ENCODE measurements at regions not wholly inside any gene's neighbourhood (a gene's known extent, or its start where the extent isn't known, plus 50 kb on each side); places are given as distances from the start of the nearest gene placed in this dataset.
"Not testable (repeated sequence)": the region's sequence is repeated elsewhere in the genome, so short reads cannot be mapped to it uniquely, and the experiment has no call there.

DNA sequence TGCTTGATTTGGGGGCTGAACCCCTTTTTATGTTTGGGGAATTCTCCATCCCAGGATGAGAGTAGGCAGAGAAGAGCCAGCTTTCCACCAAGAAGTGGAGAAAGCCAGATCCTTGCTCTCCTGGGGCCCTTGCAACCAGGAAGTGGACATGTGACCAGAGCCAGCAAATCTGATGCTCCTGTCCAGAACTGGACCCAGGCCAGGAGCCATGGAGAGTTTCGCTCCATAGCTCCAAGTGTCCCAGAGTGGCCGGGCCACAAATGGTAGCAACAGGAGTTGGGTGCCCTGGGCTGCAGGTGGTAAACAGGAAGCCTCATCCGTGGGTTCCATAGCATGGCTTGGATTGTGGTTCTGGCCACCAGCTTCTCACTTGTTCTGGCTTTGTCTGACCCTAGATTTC, 93.9 kb upstream of the CD82 start:
- intact Hi-C loops (cut with DNase I): no loop called here
- no peak for ATAC-seq
- DNase-seq: no peak

GRCh38 chr11:44472916-44473315, 92.5 kb upstream of the CD82 start:
- intact Hi-C loops (cut with DNase I): no loop called here
- no peak for DNase-seq
- no peak for ATAC-seq

DNA sequence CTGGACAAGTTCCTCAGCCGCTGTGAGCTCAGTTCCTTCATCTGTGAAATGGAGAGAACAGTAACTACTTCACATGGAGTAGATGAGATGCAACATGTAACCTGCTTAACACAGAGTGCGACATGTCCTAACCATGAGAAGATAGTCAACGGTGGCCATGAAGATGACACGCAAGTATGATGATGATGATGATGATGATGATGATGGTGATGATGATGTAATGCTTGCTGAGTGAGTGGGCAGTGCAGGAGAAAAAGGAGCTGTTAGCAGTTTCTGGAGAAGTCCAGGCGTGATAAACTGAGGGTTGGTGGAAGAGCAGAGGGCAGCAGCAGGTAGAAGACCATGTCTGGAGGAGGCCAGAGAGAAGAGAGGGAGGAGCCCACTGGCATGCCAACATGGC, 90.8 kb upstream of the CD82 start:
- ATAC-seq: no peak
- DNase-seq: no peak
- intact Hi-C loops (cut with DNase I): no loop called here

DNA sequence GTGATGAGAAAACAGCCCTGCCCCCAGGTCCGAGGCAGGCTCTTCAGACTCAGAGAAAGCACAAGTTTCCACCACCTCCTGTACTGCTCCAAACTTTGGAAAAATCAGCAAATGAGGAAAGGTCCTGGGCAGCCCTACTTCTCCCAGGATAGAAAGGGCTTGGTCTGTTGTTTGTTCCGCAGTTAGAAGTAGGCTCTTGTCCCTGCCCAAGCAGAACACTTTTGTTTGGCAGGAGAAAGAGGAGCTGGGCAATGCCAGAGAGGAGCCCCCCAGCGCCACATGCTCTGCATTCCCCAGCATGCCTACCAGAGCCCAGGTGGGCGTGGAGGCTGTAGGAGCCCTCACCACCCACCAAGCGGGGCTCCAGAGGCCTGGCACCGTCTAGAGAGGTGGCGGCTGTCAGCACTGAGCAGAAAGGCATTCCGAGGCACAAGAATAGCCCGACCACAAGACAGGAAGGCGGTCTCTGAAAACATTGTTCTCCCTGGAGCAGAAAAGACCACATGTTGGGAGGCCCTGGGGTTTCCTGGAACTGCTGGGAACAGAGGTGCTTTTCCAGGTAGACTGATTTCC, 90.3 kb upstream of the CD82 start:
- intact Hi-C loops (cut with DNase I): no loop called here
- DNase-seq: no peak
- peak; percentile 38 to 42 for ATAC-seq

DNA sequence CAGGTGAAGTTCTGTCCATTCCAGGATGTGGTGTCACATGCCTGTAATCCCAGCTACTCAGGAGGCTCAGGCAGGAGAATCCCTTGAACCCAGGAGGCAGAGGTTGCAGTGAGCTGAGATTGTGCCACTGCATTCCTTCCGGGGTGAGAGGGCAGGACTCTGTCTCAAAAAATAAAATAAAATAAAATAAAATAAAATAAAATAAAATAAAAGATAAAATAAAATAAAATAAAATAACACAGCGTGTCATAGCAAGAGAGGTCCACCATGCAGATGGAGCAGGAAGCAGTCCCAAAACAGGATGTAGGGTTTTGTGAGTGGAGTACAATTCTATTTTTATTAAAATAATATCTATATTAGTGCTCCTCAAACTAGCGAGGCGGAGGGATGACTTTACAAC, 83.1 kb upstream of the CD82 start:
- not testable (repeated sequence) for ATAC-seq, DNase-seq
- intact Hi-C loops (cut with DNase I): loop anchor here in 1 of 2 donors (5.0 kb wide), 1 partner anchor 195 kb away; no protein-coding TSS in a partner anchor

DNA sequence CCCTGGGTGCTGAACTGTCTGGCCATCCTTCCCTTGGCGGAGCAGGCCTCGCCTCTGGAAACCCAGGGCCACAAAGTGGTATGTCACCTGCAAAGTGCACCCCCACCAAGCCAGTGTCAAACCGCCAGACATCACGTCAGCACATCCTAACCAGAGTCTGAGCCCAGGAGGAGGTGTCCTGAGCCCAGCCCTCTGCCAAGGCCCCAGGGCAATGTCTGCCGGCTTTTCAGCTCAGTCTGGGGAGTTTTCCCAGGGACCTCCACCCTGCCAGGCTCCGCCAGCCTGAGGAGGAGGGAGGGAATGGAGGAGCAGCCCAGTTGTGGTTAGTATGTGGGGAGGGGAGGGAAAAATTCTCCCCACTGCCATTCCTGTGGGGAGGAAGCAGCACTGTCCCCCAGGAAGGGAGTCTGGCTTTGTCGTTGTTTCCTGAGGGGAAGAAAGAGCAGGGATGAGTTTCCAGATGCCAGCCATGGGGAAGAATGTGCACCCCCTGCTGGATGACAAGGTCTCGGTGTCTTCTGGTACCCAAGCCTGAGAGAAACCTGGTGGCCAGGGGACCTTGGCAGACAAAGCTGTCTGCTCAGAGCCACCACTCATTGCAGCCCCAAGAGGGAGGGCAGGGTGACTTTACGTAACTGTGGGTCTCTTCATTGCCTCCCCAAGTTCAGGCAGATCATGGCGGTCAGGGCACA, 81.4 kb upstream of the CD82 start:
- ATAC-seq: peak; percentile 24 to 41
- intact Hi-C loops (cut with DNase I): loop anchor here in 1 of 2 donors (5.0 kb wide), 1 partner anchor 197 kb away; no protein-coding TSS in a partner anchor
- DNase-seq: no peak

DNA sequence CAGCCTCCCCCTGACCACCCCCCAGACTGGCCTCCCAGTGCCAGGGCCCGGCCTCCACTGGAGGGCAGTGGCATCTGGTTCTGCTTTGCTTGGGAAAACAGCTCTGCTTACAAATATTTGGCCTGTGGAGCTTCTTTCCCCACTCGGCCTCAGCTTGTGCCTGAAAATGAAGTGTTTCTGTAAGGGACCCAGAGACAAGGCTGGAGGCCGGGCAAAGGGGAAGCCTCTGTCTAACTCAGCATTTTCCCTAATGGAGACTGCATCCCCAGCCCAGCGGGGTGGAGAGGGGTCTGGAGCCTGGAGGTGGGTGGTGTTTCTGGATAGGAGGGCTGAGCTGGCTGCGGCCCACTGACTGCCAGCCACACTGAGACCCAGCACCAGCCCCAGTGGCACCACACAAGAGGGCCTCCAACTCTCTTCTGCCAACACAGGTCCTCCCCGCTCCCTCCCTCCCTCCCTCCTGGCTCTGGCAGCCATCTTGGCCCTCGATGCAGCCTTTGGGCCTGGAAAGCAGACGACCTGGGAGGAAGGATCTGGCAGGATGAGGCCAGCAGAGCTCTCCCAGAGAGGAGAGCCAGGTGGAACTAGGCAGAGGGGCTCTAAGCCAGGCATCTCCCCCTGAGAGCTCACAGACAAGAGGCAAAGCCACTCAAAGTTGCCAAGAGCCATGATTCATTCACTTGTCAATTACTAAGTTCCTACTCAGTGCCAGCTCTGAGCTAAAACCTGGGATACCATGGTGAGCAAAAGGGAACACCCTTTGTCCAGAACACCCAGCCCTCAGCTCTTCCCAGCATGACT, 77.1 kb upstream of the CD82 start:
- DNase-seq: no peak
- no peak for ATAC-seq
- intact Hi-C loops (cut with DNase I): no loop called here

GRCh38 chr11:44493383-44493782, 72.1 kb upstream of the CD82 start:
- DNase-seq: no peak

DNA sequence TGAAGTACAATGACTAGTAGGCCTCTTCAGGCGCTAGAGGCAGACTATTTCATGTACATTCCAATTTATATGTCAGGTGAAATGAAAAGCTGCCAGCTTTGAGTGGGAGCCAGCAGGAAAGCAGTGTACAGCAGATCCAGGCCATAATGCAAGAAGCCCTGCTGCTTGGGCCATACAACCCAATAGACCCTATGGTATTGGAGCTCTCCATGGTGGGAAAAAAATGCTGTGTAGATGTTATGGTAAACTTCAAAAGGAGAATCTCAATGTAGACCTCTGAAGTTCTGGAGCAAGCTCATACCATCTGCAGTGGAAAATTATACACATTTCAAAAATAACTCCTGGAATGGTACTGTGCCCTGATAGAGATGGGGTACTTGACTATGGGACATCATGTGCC, 71.5 kb upstream of the CD82 start:
- intact Hi-C loops (cut with DNase I): no loop called here
- ATAC-seq (no peak), DNase-seq (no peak)

More at GRCh38 chr11:44493383-44493782, 72.1 kb upstream of the CD82 start:
- intact Hi-C loops (cut with DNase I): no loop called here
- ATAC-seq: no peak

- intact Hi-C loops (cut with DNase I): no loop called here
- peak in 1 of 2 donors; percentile 55 for ATAC-seq
- DNase-seq: no peak
These were observed 70.7 kb upstream of the CD82 start for GRCh38 chr11:44494785-44495184.

DNA sequence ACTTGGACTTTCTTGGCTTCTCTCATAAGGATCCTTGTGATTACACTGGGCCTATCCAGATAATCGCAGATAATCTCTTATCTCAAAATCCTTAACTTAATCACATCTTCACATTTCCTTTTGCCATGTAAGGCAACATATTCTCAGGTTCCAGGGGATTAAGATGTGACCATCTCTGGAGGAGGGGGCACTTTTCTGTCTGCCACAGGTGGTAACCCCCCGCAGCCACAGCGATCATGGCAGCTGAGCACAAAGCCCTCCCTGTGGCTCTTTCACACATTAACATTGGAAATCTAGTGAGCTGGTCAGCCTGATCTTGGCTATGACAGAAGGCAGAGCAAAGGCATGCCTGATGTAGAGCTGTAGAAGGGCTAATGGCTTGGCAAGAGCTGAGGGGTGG, 69.1 kb upstream of the CD82 start:
- intact Hi-C loops (cut with DNase I): no loop called here
- no peak for DNase-seq
- ATAC-seq: no peak

DNA sequence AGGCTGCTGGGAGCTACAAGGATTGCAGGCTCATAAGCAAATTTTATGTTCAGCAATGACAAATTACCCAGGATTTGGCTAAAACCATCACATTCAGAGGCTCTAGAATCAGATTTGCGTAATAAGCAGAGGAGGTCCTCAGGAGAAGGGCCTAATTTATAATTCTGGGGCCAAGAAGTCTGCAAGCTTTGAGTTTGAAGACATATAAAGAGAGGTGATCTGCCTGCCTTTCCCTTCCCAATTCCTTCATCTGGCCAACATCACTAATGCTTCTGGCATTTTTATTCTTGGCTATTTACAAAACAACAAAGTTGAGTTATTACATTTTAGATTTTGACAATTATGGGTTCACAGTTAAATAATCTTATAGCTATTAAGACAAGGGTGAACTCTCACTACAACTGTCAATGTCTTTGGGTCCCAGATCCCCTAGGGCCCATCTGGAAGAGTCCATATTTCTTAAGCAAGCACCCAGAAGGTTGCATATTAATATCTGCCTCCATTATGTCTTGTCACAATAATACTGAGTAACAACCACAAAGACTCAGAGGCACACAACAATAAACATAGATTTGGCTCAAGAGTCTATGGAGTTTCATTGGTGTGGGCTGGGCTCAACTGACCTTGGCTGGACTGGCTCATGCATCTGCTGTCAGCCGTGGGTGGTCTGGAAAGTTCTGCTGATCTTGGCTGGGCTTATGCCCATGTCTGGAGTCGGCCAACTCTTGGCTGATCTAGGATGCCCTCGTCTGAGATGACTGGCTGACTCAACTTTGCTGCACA, 67.2 kb upstream of the CD82 start:
- ATAC-seq: peak; percentile 23 to 25
- intact Hi-C loops (cut with DNase I): no loop called here
- no peak for DNase-seq

GRCh38 chr11:44502506-44502905, 63.0 kb upstream of the CD82 start:
- DNase-seq: no peak
- intact Hi-C loops (cut with DNase I): no loop called here
- no peak for ATAC-seq

DNA sequence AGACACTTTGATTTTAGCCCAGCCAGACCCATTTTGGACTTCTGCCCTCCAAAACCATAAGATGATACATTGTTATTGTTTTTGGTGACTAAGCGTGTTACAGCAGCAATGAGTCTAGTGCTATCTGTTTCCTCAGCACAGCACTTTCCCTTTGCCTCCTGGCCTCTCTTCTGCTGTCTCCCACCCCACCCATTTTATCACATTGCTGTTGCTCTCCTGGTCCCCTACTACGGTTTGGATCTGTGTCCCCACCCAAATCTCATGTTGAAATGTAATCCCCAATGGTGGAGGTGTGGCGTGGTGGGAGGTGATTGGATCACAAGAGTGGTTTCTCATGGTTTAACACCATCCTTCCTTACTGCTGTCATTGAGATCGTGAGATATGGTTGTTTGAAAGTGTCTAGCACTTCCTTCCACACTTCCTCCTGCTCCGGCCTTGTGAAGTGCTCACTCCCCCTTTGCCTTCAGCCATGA, 59.8 kb upstream of the CD82 start:
- ATAC-seq (no peak), DNase-seq (no peak)
- intact Hi-C loops (cut with DNase I): no loop called here

DNA sequence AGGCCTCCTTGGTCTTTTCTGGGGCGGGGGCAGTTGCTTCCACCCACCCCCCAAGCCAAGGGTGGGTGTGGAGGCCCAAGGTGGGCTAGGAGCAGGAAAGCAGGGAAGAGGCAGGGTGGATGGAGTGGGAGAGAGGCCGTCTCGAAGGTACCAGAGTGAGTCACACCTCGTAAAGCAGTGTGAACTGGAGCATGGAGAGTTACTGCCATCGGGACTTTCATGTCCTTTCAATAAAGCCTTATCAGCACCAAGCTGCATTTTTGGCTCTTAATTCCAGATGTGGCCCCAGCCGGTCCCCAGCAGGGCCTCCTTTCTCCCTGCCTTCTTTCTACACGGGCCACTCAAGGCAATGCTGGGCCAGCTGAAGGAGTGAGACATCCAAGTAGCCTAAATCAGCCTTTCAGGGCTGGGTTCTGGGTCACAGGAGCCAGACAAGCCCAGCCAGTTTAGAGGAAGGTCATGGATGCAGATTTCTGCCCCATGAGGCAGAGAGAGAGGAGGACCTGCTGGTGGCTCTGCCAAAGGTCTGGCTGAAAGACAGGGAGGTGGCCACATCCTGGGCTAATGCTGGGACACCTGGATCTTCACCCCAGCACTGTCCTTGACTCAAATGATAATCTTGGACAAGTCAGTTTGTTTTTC, 59.0 kb upstream of the CD82 start:
- DNase-seq (no peak), ATAC-seq (no peak)
- intact Hi-C loops (cut with DNase I): no loop called here

GRCh38 chr11:44507491-44507890, 58.0 kb upstream of the CD82 start:
- intact Hi-C loops (cut with DNase I): no loop called here
- DNase-seq (no peak), ATAC-seq (no peak)

GRCh38 chr11:44507896-44508445, 57.5 kb upstream of the CD82 start:
- intact Hi-C loops (cut with DNase I): no loop called here
- DNase-seq (no peak), ATAC-seq (no peak)

DNA sequence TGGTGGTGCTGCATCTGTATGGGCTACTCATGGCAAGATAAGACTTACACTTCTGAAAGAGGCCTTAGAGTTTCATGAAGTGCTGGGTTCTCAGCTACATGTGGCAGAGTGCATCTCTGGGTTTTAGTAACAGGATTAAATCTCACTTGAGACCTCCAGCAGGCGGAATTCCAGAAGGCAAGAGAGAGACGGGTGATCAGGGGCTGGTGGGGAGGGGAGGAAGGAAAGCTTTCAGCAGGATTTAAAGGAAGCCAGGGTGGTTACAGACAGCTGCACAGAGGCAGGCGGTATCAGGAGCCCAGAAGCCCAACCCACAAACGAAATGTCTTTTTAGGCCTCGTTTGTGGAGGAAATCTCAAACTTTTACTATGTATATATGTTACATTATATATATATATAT, 56.2 kb upstream of the CD82 start:
- ATAC-seq (no peak), DNase-seq (no peak)
- intact Hi-C loops (cut with DNase I): no loop called here

- intact Hi-C loops (cut with DNase I): no loop called here
- DNase-seq: no peak
- ATAC-seq: no peak
These were observed 55.1 kb upstream of the CD82 start for GRCh38 chr11:44510372-44510771.

Measured in left cardiac atrium (tissue), 4 donors.